GM23338 (cell line): ENCODE measurements at regions not wholly inside any gene's neighbourhood (a gene's known extent, or its start where the extent isn't known, plus 50 kb on each side); places are given as distances from the start of the nearest gene placed in this dataset.

ENCODE experiments used
- ATAC-seq: fragments of 200-7000 bp; cut with Tn5 transposase; 3 replicates; pipeline ENCODE4 v1.9.1; 2020
- DNase-seq: peaks from one replicate; pipeline ENCODE4 v3.0.0-alpha.2; 2015; ENCODE audit warnings: low spot score
- H2AFZ ChIP-seq: fragments of 200-600 bp; sonication (generic); 2 replicates; pipeline ENCODE4 v1.8.0; 2016; ENCODE audit warnings: antibody characterized with exemption, mild to moderate bottlenecking, moderate library complexity
- H3F3A ChIP-seq: fragments of 200-600 bp; sonication (generic); replicated peaks from 2 replicates; pipeline ENCODE4 v1.8.0; 2017; ENCODE audit warnings: antibody characterized with exemption, mixed run types, low read depth
- H3K27ac ChIP-seq: fragments of 200-600 bp; sonication (generic); 2 replicates; pipeline ENCODE4 v1.6.1; 2016; ENCODE audit warnings: low read depth
- H3K27me3 ChIP-seq: fragments of 200-600 bp; sonication (generic); 2 replicates; pipeline ENCODE4 v1.8.0; 2016; ENCODE audit warnings: mild to moderate bottlenecking, mixed run types, moderate library complexity; ENCODE audit not compliant: insufficient read depth
- H3K36me3 ChIP-seq: fragments of 200-600 bp; sonication (generic); 2 replicates; pipeline ENCODE4 v1.8.0; 2016; ENCODE audit warnings: mild to moderate bottlenecking; ENCODE audit not compliant: insufficient read depth
- H3K4me1 ChIP-seq: fragments of 200-600 bp; sonication (generic); 2 replicates; pipeline ENCODE4 v1.8.0; 2016; ENCODE audit warnings: mild to moderate bottlenecking, moderate library complexity; ENCODE audit not compliant: insufficient read depth
- H3K4me2 ChIP-seq: fragments of 200-600 bp; sonication (generic); 2 replicates; pipeline ENCODE4 v1.7.1; 2017; ENCODE audit warnings: mixed run types
- H3K4me3 ChIP-seq: fragments of 200-600 bp; sonication (generic); 2 replicates; pipeline ENCODE4 v1.6.1; 2016; ENCODE audit warnings: mixed run types
- H3K79me2 ChIP-seq: fragments of 200-600 bp; sonication (generic); replicated peaks from 2 replicates; pipeline ENCODE4 v1.8.0; 2017; ENCODE audit warnings: mild to moderate bottlenecking; ENCODE audit not compliant: insufficient read depth
- H3K9me2 ChIP-seq: fragments of 200-600 bp; sonication (generic); 2 replicates; pipeline ENCODE4 v1.8.0; 2017; ENCODE audit not compliant: insufficient read depth
- H4K20me1 ChIP-seq: fragments of 200-600 bp; sonication (generic); replicated peaks from 2 replicates; pipeline ENCODE4 v1.8.0; 2017; ENCODE audit warnings: mild to moderate bottlenecking; ENCODE audit not compliant: insufficient read depth
- H3K27ac Mint-ChIP-seq: 2 replicates; pipeline ENCODE4 v1.8.0; 2020; ENCODE audit warnings: inconsistent platforms, mild to moderate bottlenecking, moderate library complexity, mixed read lengths
- H3K27me3 Mint-ChIP-seq: 3 replicates; pipeline ENCODE4 v1.8.0; 2022; ENCODE audit warnings: low read depth, mild to moderate bottlenecking, moderate library complexity, mixed read lengths, inconsistent platforms; ENCODE audit not compliant: insufficient read depth, poor library complexity
- H3K36me3 Mint-ChIP-seq: 3 replicates; pipeline ENCODE4 v1.8.0; 2021; ENCODE audit warnings: low read depth, mild to moderate bottlenecking, inconsistent platforms, moderate library complexity, mixed read lengths
- H3K4me1 Mint-ChIP-seq: 3 replicates; pipeline ENCODE4 v1.8.0; 2020; ENCODE audit warnings: mild to moderate bottlenecking, inconsistent platforms, mixed read lengths
- H3K4me3 Mint-ChIP-seq: 3 replicates; pipeline ENCODE4 v1.8.0; 2021; ENCODE audit warnings: moderate library complexity, mild to moderate bottlenecking, inconsistent platforms, mixed read lengths
- H3K9me3 Mint-ChIP-seq: 3 replicates; pipeline ENCODE4 v1.8.0; 2020; ENCODE audit warnings: moderate library complexity, mild to moderate bottlenecking, inconsistent platforms, mixed read lengths
- CTCF ChIP-seq, 2 experiments: fragments of 200-600 bp in 1 of 2; sonication (generic) in 1 of 2; conservative IDR thresholded peaks; 2 replicates each; pipeline versions ENCODE4 v1.5.1 to v1.6.1; 2016 to 2017; ENCODE audit warnings: antibody characterized with exemption in 2 of 2, low read depth in 2 of 2, mild to moderate bottlenecking in 2 of 2, moderate library complexity in 1 of 2
- ETS1 ChIP-seq: IDR thresholded peaks from 2 replicates; pipeline ENCODE4 v1.6.1; 2016; ENCODE audit warnings: antibody characterized with exemption
- JUNB ChIP-seq: IDR thresholded peaks from one replicate; pipeline ENCODE4 v1.6.1; 2016; ENCODE audit warnings: antibody characterized with exemption; ENCODE audit not compliant: unreplicated experiment
- NANOG ChIP-seq: IDR thresholded peaks from 2 replicates; pipeline ENCODE4 v1.6.1; 2016; ENCODE audit warnings: antibody characterized with exemption, borderline replicate concordance
- POLR2AphosphoS5 ChIP-seq: IDR thresholded peaks from 2 replicates; pipeline ENCODE4 v1.6.1; 2016; ENCODE audit warnings: antibody characterized with exemption, low read depth
- REST ChIP-seq: IDR thresholded peaks from one replicate; pipeline ENCODE4 v1.6.1; 2018; ENCODE audit warnings: antibody characterized with exemption; ENCODE audit not compliant: unreplicated experiment
- STAT1 ChIP-seq: IDR thresholded peaks from one replicate; pipeline ENCODE4 v1.6.1; 2016; ENCODE audit warnings: antibody characterized with exemption; ENCODE audit not compliant: unreplicated experiment
- ZNF114 ChIP-seq: fragments of 250-450 bp; sonication (Bioruptor Pico); IDR thresholded peaks from 2 replicates; pipeline ENCODE4 v1.5.0; 2020; ENCODE audit warnings: mild to moderate bottlenecking, moderate library complexity

- TF ChIP-seq ETS1 (no peak), ZNF114 (CRISPR knock-in tag) (no peak), POLR2AphosphoS5 (no peak), CTCF (conservative IDR thresholded peaks at IDR 0.05; ENCODE audit: low read depth in 2 of 2) (no peak), NANOG (no peak)
These were observed 300.5 kb downstream of the HGF start (continued) for GRCh38 chr7:81469153-81469868.

DNA sequence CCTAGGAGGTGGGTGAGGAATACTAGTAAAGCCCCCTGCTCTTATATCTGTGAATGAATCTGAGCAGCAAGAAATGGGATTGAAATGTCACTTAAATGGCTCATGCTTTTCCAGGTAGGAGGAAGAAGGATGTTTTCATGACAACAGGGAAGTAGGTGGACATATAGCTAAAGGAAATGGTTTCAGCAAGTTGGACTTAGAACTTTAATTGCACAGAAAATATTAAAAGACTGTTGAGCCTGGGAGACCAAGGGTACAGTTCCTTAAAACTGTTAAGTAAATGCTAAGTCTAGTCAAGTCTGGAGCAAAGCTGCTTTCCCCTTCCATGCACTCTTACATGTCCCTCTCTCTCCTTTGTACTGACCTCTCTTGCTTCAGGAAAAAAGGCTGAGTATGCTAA is 301.3 kb downstream of the HGF start:
- no peak overlapping the region for H3K4me2 ChIP-seq
- Mint-ChIP-seq H3K27me3 (no peaks in the 10 kb centered on the region), H3K4me3 (no peak overlapping the region), H3K9me3 (no peaks in the 10 kb centered on the region), H3K36me3 (no peaks in the 10 kb centered on the region), H3K4me1 (peaks cover 4% of the 10 kb centered on the region; the same call in 2 of the 3 replicates), H3K27ac (no peak overlapping the region)
- ATAC-seq (no peak), DNase-seq (no peak)
- no peaks in the 10 kb centered on the region for H3K79me2 ChIP-seq
- H4K20me1 ChIP-seq = no peaks in the 10 kb centered on the region
- no peaks in the 10 kb centered on the region for H3K36me3 ChIP-seq
- H3F3A ChIP-seq = no peaks in the 10 kb centered on the region
- H3K9me2 ChIP-seq = no peaks in the 10 kb centered on the region
- H2AFZ ChIP-seq = no peak overlapping the region
- H3K4me1 ChIP-seq = no peaks in the 10 kb centered on the region
- no peaks in the 10 kb centered on the region for H3K27me3 ChIP-seq
- H3K27ac ChIP-seq = no peak overlapping the region
- no peak overlapping the region for H3K4me3 ChIP-seq
- TF ChIP-seq REST (no peak), POLR2AphosphoS5 (no peak), STAT1 (no peak)

DNA sequence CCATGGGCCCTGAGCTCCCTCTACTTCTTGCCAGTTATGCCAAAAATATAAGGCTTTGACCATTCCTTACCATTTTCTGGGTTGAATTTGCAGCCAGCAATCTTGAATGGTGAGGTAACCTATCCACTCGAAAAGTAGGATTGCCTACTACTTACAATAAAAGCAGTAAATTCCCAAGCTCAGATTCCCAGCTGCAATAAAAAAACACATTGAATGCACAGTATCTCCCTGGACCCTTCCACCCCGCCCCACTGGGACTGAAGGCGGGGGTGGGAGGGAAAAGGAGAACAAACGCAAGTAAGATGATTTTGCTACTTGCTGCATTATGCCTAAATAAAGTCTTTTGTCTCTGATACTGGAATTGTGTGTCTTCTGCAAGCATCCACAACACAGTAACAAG is 301.9 kb downstream of the HGF start:
- no peak overlapping the region for H3K4me2 ChIP-seq
- Mint-ChIP-seq H3K4me3 (no peak overlapping the region), H3K9me3 (no peaks in the 10 kb centered on the region), H3K4me1 (peaks cover 4% of the 10 kb centered on the region; the same call in 2 of the 3 replicates), H3K27ac (no peak overlapping the region), H3K36me3 (no peaks in the 10 kb centered on the region), H3K27me3 (no peaks in the 10 kb centered on the region)
- no peaks in the 10 kb centered on the region for H3K9me2 ChIP-seq
- H4K20me1 ChIP-seq = no peaks in the 10 kb centered on the region
- no peaks in the 10 kb centered on the region for H3K36me3 ChIP-seq
- H3K79me2 ChIP-seq = no peaks in the 10 kb centered on the region
- H3K4me1 ChIP-seq = no peaks in the 10 kb centered on the region
- no peaks in the 10 kb centered on the region for H3K27me3 ChIP-seq
- DNase-seq = no peak
- no peaks in the 10 kb centered on the region for H3F3A ChIP-seq
- H3K27ac ChIP-seq = no peak overlapping the region
- no peak overlapping the region for H3K4me3 ChIP-seq
- H2AFZ ChIP-seq = no peak overlapping the region
- no peak for ATAC-seq
- TF ChIP-seq NANOG = no peak
- no peak for TF ChIP-seq JUNB
